IMR-90 (cell line): ENCODE measurements at regions not wholly inside any gene's neighbourhood (a gene's known extent, or its start where the extent isn't known, plus 50 kb on each side); places are given as distances from the start of the nearest gene placed in this dataset.

Source experiments
- ATAC-seq: fragments of 200-7000 bp; cut with Tn5 transposase; 2 replicates; pipeline ENCODE4 v1.9.1; 2020; ENCODE audit warnings: low read depth, mild to moderate bottlenecking, moderate library complexity
- BruUV-seq: library from RNA; stranded (reverse); fragments of 400-500 nt; replicated peaks from 2 replicates; lab custom pipeline; 2021; lab: Mats Ljungman, UMichigan
- CTCF ChIA-PET: fragments of 300-600 bp; formaldehyde crosslinking; extraction: SDS; loops from one replicate; lab custom pipeline; 2021; ENCODE audit warnings: antibody characterized with exemption; lab: Yijun Ruan, JAX
- POLR2A ChIA-PET: fragments of 300-600 bp; sonication (Branson Sonifier 250); formaldehyde crosslinking; loops from one replicate; lab custom pipeline; 2022; ENCODE audit warnings: antibody characterized with exemption; ENCODE audit not compliant: unreplicated experiment; lab: Charles Lee
- DNase-seq: peaks from one replicate; pipeline ENCODE4 v3.0.0; 2013
- H2AFZ ChIP-seq: replicated peaks from 2 replicates; pipeline ENCODE3; 2013; ENCODE audit warnings: low read length, mild to moderate bottlenecking; ENCODE audit not compliant: poor library complexity
- H2AK5ac ChIP-seq: 2 replicates; pipeline ENCODE4 v1.6.1; 2013; ENCODE audit warnings: low read depth, low read length, inconsistent platforms
- H2AK9ac ChIP-seq: replicated peaks from 2 replicates; pipeline ENCODE3; 2013; ENCODE audit warnings: mild to moderate bottlenecking, low read depth, low read length, moderate library complexity; ENCODE audit not compliant: poor library complexity
- H2BK120ac ChIP-seq: 2 replicates; pipeline ENCODE4 v1.6.1; 2013; ENCODE audit warnings: low read depth, low read length, inconsistent platforms
- H2BK15ac ChIP-seq: 3 replicates; pipeline ENCODE4 v1.6.1; 2013; ENCODE audit warnings: low read depth, low read length, inconsistent platforms
- H2BK20ac ChIP-seq: 2 replicates; pipeline ENCODE4 v1.6.1; 2013; ENCODE audit warnings: low read depth, mild to moderate bottlenecking, inconsistent platforms, low read length, moderate library complexity
- H2BK5ac ChIP-seq: 2 replicates; pipeline ENCODE4 v1.6.1; 2013; ENCODE audit warnings: mild to moderate bottlenecking, low read depth, low read length, inconsistent platforms; ENCODE audit not compliant: poor library complexity, severe bottlenecking
- H3K14ac ChIP-seq: replicated peaks from 2 replicates; pipeline ENCODE4 v1.6.1; 2013; ENCODE audit warnings: low read depth, low read length, inconsistent platforms
- H3K18ac ChIP-seq: 2 replicates; pipeline ENCODE4 v1.6.1; 2013; ENCODE audit warnings: low read depth, low read length, control low read depth
- H3K23ac ChIP-seq: 2 replicates; pipeline ENCODE4 v1.6.1; 2013; ENCODE audit warnings: low read depth, low read length, inconsistent platforms
- H3K27ac ChIP-seq: 2 replicates; pipeline ENCODE4 v1.5.1; 2013; ENCODE audit warnings: mild to moderate bottlenecking, control low read depth, low read length; ENCODE audit not compliant: insufficient read depth
- H3K27me3 ChIP-seq: 2 replicates; pipeline ENCODE4 v1.6.1; 2013; ENCODE audit warnings: low read length; ENCODE audit not compliant: control insufficient read depth, insufficient read depth
- H3K36me3 ChIP-seq: 2 replicates; pipeline ENCODE4 v1.6.1; 2013; ENCODE audit warnings: low read length, mixed read lengths; ENCODE audit not compliant: control insufficient read depth, insufficient read depth
- H3K4ac ChIP-seq: 2 replicates; pipeline ENCODE4 v1.6.1; 2013; ENCODE audit warnings: low read depth, low read length, inconsistent platforms
- H3K4me1 ChIP-seq: 2 replicates; pipeline ENCODE4 v1.6.1; 2013; ENCODE audit warnings: low read length, mixed read lengths; ENCODE audit not compliant: control insufficient read depth, insufficient read depth
- H3K4me2 ChIP-seq: 2 replicates; pipeline ENCODE4 v1.6.1; 2013; ENCODE audit warnings: low read depth, mild to moderate bottlenecking, control low read depth, low read length, moderate library complexity
- H3K4me3 ChIP-seq: 2 replicates; pipeline ENCODE4 v1.5.1; 2013; ENCODE audit warnings: low read depth, mild to moderate bottlenecking, control low read depth, low read length, moderate library complexity; ENCODE audit not compliant: insufficient read depth
- H3K56ac ChIP-seq: 2 replicates; pipeline ENCODE4 v1.6.1; 2013; ENCODE audit warnings: low read length, inconsistent platforms; ENCODE audit not compliant: insufficient read depth; ENCODE audit errors: extremely low read depth
- H3K79me1 ChIP-seq, 2 experiments: 2 replicates each; pipeline ENCODE4 v1.6.1; 2013; ENCODE audit warnings: low read length in 2 of 2, inconsistent platforms in 1 of 2, low read depth in 1 of 2
- H3K9ac ChIP-seq: 2 replicates; pipeline ENCODE4 v1.6.1; 2013; ENCODE audit warnings: low read depth, low read length, control low read depth
- H3K9me1 ChIP-seq: 2 replicates; pipeline ENCODE4 v1.6.1; 2013; ENCODE audit warnings: low read length, inconsistent platforms; ENCODE audit not compliant: insufficient read depth
- H3K9me3 ChIP-seq: 2 replicates; pipeline ENCODE4 v1.6.1; 2013; ENCODE audit warnings: low read length; ENCODE audit not compliant: control insufficient read depth, insufficient read depth
- H4K20me1 ChIP-seq: 2 replicates; pipeline ENCODE4 v1.6.1; 2013; ENCODE audit warnings: low read length, inconsistent platforms; ENCODE audit not compliant: insufficient read depth
- H4K5ac ChIP-seq: 2 replicates; pipeline ENCODE4 v1.6.1; 2013; ENCODE audit warnings: mild to moderate bottlenecking, low read depth, low read length, control low read depth
- H4K8ac ChIP-seq, 2 experiments: 2 replicates each; pipeline ENCODE4 v1.6.1; 2013; ENCODE audit warnings: low read depth in 2 of 2, low read length in 2 of 2, control low read depth in 1 of 2, inconsistent platforms in 1 of 2
- H4K91ac ChIP-seq: 2 replicates; pipeline ENCODE4 v1.6.1; 2013; ENCODE audit warnings: low read depth, low read length, inconsistent platforms; ENCODE audit not compliant: insufficient read depth
- BHLHE40 ChIP-seq: fragments of 150-350 bp; IDR thresholded peaks from 2 replicates; pipeline ENCODE4 v1.6.1; 2016; ENCODE audit warnings: mild to moderate bottlenecking, low read depth, low read length
- CEBPB ChIP-seq: IDR thresholded peaks from 2 replicates; pipeline ENCODE4 v1.6.1; 2012; ENCODE audit warnings: low read depth, low read length, improper control_type of control experiment
- CHD1 ChIP-seq: IDR thresholded peaks from 2 replicates; pipeline ENCODE4 v1.6.1; 2012; ENCODE audit warnings: low read depth, low read length, improper control_type of control experiment
- FOS ChIP-seq: fragments of 150-350 bp; IDR thresholded peaks from 2 replicates; pipeline ENCODE4 v1.6.1; 2016; ENCODE audit warnings: low read depth, low read length
- MAFK ChIP-seq: IDR thresholded peaks from 2 replicates; pipeline ENCODE4 v1.6.1; 2012; ENCODE audit warnings: low read depth, low read length, improper control_type of control experiment
- MAZ ChIP-seq: IDR thresholded peaks from 2 replicates; pipeline ENCODE4 v1.6.1; 2012; ENCODE audit warnings: low read depth, mild to moderate bottlenecking, low read length, improper control_type of control experiment, moderate library complexity, borderline replicate concordance
- MXI1 ChIP-seq: IDR thresholded peaks from 2 replicates; pipeline ENCODE4 v1.6.1; 2012; ENCODE audit warnings: low read depth, mild to moderate bottlenecking, low read length, moderate library complexity, borderline replicate concordance
- NFE2L2 ChIP-seq: fragments of 150-350 bp; IDR thresholded peaks from 2 replicates; pipeline ENCODE4 v1.6.1; 2016; ENCODE audit warnings: low read depth, mild to moderate bottlenecking, low read length
- POLR2A ChIP-seq: IDR thresholded peaks from 2 replicates; pipeline ENCODE4 v1.6.1; 2012; ENCODE audit warnings: mild to moderate bottlenecking, low read depth, low read length
- RAD21 ChIP-seq: IDR thresholded peaks from 2 replicates; pipeline ENCODE4 v1.6.1; 2012; ENCODE audit warnings: low read length, improper control_type of control experiment
- RCOR1 ChIP-seq: IDR thresholded peaks from 2 replicates; pipeline ENCODE4 v1.6.1; 2012; ENCODE audit warnings: mild to moderate bottlenecking, low read length, improper control_type of control experiment; ENCODE audit not compliant: insufficient replicate concordance
- RFX5 ChIP-seq: IDR thresholded peaks from 2 replicates; pipeline ENCODE4 v1.8.0; 2012; ENCODE audit warnings: low read depth, mild to moderate bottlenecking, low read length, moderate library complexity
- SMC3 ChIP-seq: fragments of 150-350 bp; IDR thresholded peaks from 2 replicates; pipeline ENCODE4 v1.6.1; 2016; ENCODE audit warnings: low read depth, mild to moderate bottlenecking, antibody characterized with exemption, low read length, moderate library complexity
- WGBS, 2 experiments: methylation state at CpG; one replicate each; pipeline versions ENCODE4 v1.1.5 to v1.1.7; 2013; ENCODE audit warnings: missing lambda C conversion rate in 2 of 2; ENCODE audit not compliant: insufficient read length in 1 of 2; ENCODE audit errors: extremely low coverage in 2 of 2; 5-methylcytosine and 5-hydroxymethylcytosine counted together
- dilution Hi-C: fragments of 300-500 bp; cut with HindIII; formaldehyde crosslinking; loops from one replicate; pipeline ENCODE4 v1.14.3; 2018; ENCODE audit warnings: low sequenced_read_pairs; ENCODE audit not compliant: unreplicated experiment
- in situ Hi-C: fragments of 300-500 bp; cut with MboI; formaldehyde crosslinking; loops from 3 replicates; pipeline ENCODE4 v1.14.3; 2019; ENCODE audit warnings: low sequenced_read_pairs, inconsistent platforms, mixed read lengths
- intact Hi-C: fragments of 100-400 bp; cut with micrococcal nuclease; formaldehyde crosslinking; loops from 2 replicates; pipeline ENCODE4 v1.10.0; 2022
- TF ChIP-seq, protein P1 (sequence below): fragments of 150-350 bp; IDR thresholded peaks from 2 replicates; pipeline ENCODE4 v1.6.1; 2017; ENCODE audit warnings: mild to moderate bottlenecking, antibody characterized with exemption, low read length, low read depth
- TF ChIP-seq, protein P2 (sequence below): conservative IDR thresholded peaks from 2 replicates; pipeline ENCODE4 v1.5.1; 2012; ENCODE audit warnings: mild to moderate bottlenecking, low read depth, low read length, improper control_type of control experiment
- TF ChIP-seq, protein P3 (sequence below): fragments of 150-350 bp; IDR thresholded peaks from 2 replicates; pipeline ENCODE4 v1.6.1; 2016; ENCODE audit warnings: low read depth, mild to moderate bottlenecking, low read length, moderate library complexity, borderline replicate concordance

DNA sequence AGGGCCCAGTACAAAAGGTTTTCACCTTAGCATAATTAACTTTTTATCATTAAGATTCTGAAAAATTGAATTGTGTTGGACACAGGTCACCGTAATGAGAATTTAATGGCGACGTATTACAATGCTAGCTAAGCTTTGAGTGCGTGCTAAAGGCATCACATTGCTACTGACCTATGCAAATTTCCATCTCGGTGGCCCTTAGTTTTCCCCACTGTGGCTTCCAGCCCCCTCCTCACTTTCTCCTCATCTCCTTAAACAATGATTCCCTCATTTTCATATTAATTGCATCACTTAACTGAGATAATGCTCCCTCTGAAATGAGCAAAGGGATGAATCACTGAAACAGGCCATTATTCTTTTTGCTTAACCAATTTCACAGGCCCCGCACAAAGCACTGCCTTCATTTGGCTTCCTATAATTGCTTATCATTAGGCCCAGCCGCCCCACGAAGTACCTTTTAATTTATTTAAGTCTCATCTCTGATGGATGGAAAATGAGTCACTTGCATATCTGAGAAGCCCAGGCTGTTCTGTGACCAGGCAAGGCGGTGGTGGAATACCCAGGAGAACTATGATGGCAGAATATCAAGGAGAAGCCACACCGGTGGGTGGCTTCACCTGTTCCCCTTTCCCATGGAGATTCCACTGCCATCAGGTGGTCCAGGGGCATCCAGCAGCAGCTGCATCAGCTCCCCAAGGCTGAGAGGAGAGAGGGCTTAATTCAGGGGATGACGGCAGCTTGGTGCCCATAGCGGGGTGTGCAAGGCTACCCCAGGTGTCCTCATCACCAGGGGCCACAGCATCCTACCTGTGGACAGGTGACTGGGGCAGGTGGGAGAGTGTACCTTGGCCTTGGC, 223.8 kb upstream of the BOD1L1 start:
- Histone ChIP-seq H3K23ac (no peak overlapping the region), H2BK20ac (no peak overlapping the region), H3K4me2 (no peak overlapping the region), H3K56ac (no peak overlapping the region), H2BK15ac (no peak overlapping the region), H2BK5ac (no peak overlapping the region), H4K8ac (no peak overlapping the region), H3K9me3 (no peaks in the 10 kb centered on the region), H3K4me1 (no peaks in the 10 kb centered on the region), H3K36me3 (no peaks in the 10 kb centered on the region), H2AFZ (peak overlapping the region; percentile 8), H3K18ac (no peak overlapping the region), H4K5ac (no peak overlapping the region), H4K20me1 (no peaks in the 10 kb centered on the region), H3K79me1 (no peaks in the 10 kb centered on the region), H4K91ac (no peak overlapping the region), H3K27ac (no peak overlapping the region), H2BK120ac (no peak overlapping the region), H3K27me3 (no peaks in the 10 kb centered on the region), H3K9ac (no peak overlapping the region), H3K14ac (no peak overlapping the region), H3K4me3 (no peak overlapping the region), H2AK5ac (no peak overlapping the region), H2AK9ac (no peak overlapping the region), H3K4ac (no peak overlapping the region), H3K9me1 (no peaks in the 10 kb centered on the region)
- intact Hi-C loops (no loop called here), in situ Hi-C loops (no loop called here), dilution Hi-C loops (no loop called here)
- CTCF ChIA-PET = no interaction called here
- no CpG with 5 or more reads among the region's 12 CpGs for WGBS, 2 experiments
- DNase-seq (peak; percentile 2), ATAC-seq (no peak)
- POLR2A ChIA-PET = no interaction called here
- TF ChIP-seq, protein P1, sequence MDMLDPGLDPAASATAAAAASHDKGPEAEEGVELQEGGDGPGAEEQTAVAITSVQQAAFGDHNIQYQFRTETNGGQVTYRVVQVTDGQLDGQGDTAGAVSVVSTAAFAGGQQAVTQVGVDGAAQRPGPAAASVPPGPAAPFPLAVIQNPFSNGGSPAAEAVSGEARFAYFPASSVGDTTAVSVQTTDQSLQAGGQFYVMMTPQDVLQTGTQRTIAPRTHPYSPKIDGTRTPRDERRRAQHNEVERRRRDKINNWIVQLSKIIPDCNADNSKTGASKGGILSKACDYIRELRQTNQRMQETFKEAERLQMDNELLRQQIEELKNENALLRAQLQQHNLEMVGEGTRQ = no peak
- TF ChIP-seq CHD1 (no peak), SMC3 (no peak), POLR2A (no peak), RCOR1 (no peak), MXI1 (no peak), FOS (no peak), NFE2L2 (no peak), MAFK (no peak), BHLHE40 (no peak), CEBPB (no peak), RAD21 (no peak), MAZ (no peak), RFX5 (no peak)
- TF ChIP-seq, protein P2, sequence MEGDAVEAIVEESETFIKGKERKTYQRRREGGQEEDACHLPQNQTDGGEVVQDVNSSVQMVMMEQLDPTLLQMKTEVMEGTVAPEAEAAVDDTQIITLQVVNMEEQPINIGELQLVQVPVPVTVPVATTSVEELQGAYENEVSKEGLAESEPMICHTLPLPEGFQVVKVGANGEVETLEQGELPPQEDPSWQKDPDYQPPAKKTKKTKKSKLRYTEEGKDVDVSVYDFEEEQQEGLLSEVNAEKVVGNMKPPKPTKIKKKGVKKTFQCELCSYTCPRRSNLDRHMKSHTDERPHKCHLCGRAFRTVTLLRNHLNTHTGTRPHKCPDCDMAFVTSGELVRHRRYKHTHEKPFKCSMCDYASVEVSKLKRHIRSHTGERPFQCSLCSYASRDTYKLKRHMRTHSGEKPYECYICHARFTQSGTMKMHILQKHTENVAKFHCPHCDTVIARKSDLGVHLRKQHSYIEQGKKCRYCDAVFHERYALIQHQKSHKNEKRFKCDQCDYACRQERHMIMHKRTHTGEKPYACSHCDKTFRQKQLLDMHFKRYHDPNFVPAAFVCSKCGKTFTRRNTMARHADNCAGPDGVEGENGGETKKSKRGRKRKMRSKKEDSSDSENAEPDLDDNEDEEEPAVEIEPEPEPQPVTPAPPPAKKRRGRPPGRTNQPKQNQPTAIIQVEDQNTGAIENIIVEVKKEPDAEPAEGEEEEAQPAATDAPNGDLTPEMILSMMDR = no peak
- TF ChIP-seq, protein P3, sequence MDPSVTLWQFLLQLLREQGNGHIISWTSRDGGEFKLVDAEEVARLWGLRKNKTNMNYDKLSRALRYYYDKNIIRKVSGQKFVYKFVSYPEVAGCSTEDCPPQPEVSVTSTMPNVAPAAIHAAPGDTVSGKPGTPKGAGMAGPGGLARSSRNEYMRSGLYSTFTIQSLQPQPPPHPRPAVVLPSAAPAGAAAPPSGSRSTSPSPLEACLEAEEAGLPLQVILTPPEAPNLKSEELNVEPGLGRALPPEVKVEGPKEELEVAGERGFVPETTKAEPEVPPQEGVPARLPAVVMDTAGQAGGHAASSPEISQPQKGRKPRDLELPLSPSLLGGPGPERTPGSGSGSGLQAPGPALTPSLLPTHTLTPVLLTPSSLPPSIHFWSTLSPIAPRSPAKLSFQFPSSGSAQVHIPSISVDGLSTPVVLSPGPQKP = no peak
- BruUV-seq = no TSS peak
